Astrocyte (in vitro differentiated cells and primary cell): ENCODE measurements at regions not wholly inside any gene's neighbourhood (a gene's known extent, or its start where the extent isn't known, plus 50 kb on each side); places are given as distances from the start of the nearest gene placed in this dataset.

Experiments
- DNase-seq: peaks from one replicate; pipeline ENCODE4 v3.0.0-alpha.2; 2010; ENCODE audit warnings: low read depth
- FAIRE-seq: peaks from 2 replicates; lab custom pipeline; 2011; peaks lifted over from hg19 to GRCh38; lab: Jason Lieb, UNC
- H2AFZ ChIP-seq: 2 replicates; pipeline ENCODE4 v1.6.0; 2012; ENCODE audit warnings: low read depth, low read length, inconsistent platforms
- H3K27ac ChIP-seq: 2 replicates; pipeline ENCODE4 v1.5.1; 2011; ENCODE audit warnings: low read depth, low read length, inconsistent platforms
- H3K27me3 ChIP-seq: 2 replicates; pipeline ENCODE4 v1.6.0; 2011; ENCODE audit warnings: low read length, inconsistent platforms; ENCODE audit not compliant: insufficient read depth
- H3K36me3 ChIP-seq: 2 replicates; pipeline ENCODE4 v1.5.1; 2011; ENCODE audit warnings: low read length, inconsistent platforms; ENCODE audit not compliant: insufficient read depth
- H3K4me1 ChIP-seq: 2 replicates; pipeline ENCODE4 v1.5.1; 2011; ENCODE audit warnings: low read length, inconsistent platforms; ENCODE audit not compliant: insufficient read depth
- H3K4me2 ChIP-seq: 2 replicates; pipeline ENCODE4 v1.6.0; 2012; ENCODE audit warnings: low read length, inconsistent platforms
- H3K4me3 ChIP-seq: 2 replicates; pipeline ENCODE4 v1.5.1; 2011; ENCODE audit warnings: low read depth, mild to moderate bottlenecking, low read length, inconsistent platforms; ENCODE audit not compliant: insufficient read depth
- H3K79me2 ChIP-seq: 2 replicates; pipeline ENCODE4 v1.6.0; 2012; ENCODE audit warnings: mild to moderate bottlenecking, low read length, inconsistent platforms; ENCODE audit not compliant: insufficient read depth
- H3K9ac ChIP-seq: 2 replicates; pipeline ENCODE4 v1.6.0; 2012; ENCODE audit warnings: mild to moderate bottlenecking, low read length, inconsistent platforms
- H3K9me3 ChIP-seq: 2 replicates; pipeline ENCODE4 v1.5.1; 2012; ENCODE audit warnings: low read depth, mild to moderate bottlenecking, low read length, inconsistent platforms; ENCODE audit not compliant: insufficient read depth
- H4K20me1 ChIP-seq: 2 replicates; pipeline ENCODE4 v1.6.0; 2012; ENCODE audit warnings: low read length, inconsistent platforms; ENCODE audit not compliant: insufficient read depth
- H3K27ac Mint-ChIP-seq: one replicate; pipeline ENCODE4 v1.8.0; 2021; ENCODE audit warnings: mild to moderate bottlenecking, mixed read lengths; ENCODE audit not compliant: unreplicated experiment
- H3K27me3 Mint-ChIP-seq: one replicate; pipeline ENCODE4 v1.8.0; 2021; ENCODE audit warnings: low read depth, mixed read lengths; ENCODE audit not compliant: unreplicated experiment
- H3K36me3 Mint-ChIP-seq: one replicate; pipeline ENCODE4 v1.8.0; 2021; ENCODE audit warnings: low read depth, mixed read lengths; ENCODE audit not compliant: unreplicated experiment
- H3K4me1 Mint-ChIP-seq: one replicate; pipeline ENCODE4 v1.8.0; 2021; ENCODE audit warnings: low read depth, mixed read lengths; ENCODE audit not compliant: unreplicated experiment
- H3K4me3 Mint-ChIP-seq: one replicate; pipeline ENCODE4 v1.8.0; 2021; ENCODE audit warnings: mild to moderate bottlenecking, moderate library complexity, mixed read lengths; ENCODE audit not compliant: unreplicated experiment
- H3K9me3 Mint-ChIP-seq: one replicate; pipeline ENCODE4 v1.8.0; 2021; ENCODE audit warnings: mild to moderate bottlenecking, mixed read lengths; ENCODE audit not compliant: unreplicated experiment
- EZH2 ChIP-seq: IDR thresholded peaks from 2 replicates; pipeline ENCODE4 v1.6.1; 2012; ENCODE audit warnings: mild to moderate bottlenecking, low read length, inconsistent platforms; ENCODE audit not compliant: insufficient read depth
- TF ChIP-seq, protein P1 (sequence below): IDR thresholded peaks from 2 replicates; pipeline ENCODE4 v1.5.1; 2011; ENCODE audit warnings: low read depth, mild to moderate bottlenecking, inconsistent platforms, low read length, moderate library complexity; ENCODE audit not compliant: insufficient read depth

DNA sequence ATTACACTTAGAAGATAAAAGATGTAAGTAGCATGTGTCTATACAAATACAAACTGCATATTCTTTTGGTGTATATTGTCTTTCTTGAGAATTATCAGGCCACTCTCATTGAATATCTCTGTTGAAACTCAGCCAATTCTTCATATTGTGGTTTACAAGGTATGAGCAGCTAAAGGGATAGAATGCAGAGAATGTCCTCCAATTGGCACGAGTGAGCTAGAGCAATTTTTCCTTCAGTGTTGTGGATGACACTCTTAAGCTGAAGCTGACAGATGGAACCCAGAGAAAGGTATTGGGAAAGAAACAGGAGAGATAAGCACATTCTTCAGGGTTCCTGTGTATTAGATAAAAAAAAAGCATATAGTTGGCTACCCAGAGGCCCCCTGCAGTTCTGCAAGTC is 453.1 kb downstream of the EPHA3 start:
- H3K36me3 ChIP-seq: no peaks in the 10 kb centered on the region
- H3K27ac ChIP-seq: no peak overlapping the region
- H3K4me3 Mint-ChIP-seq: no peak overlapping the region
- H3K9me3 Mint-ChIP-seq: peaks cover 1% of the 10 kb centered on the region
- H2AFZ ChIP-seq: no peak overlapping the region
- no peak overlapping the region for H3K9ac ChIP-seq
- peaks cover 15% of the 10 kb centered on the region for H3K4me1 Mint-ChIP-seq
- H3K27me3 ChIP-seq: no peaks in the 10 kb centered on the region
- H3K4me2 ChIP-seq: no peak overlapping the region
- H3K9me3 ChIP-seq: no peaks in the 10 kb centered on the region
- no peak overlapping the region for H3K4me3 ChIP-seq
- no peaks in the 10 kb centered on the region for H3K79me2 ChIP-seq
- H3K4me1 ChIP-seq: peaks cover 5% of the 10 kb centered on the region
- DNase-seq (peak; percentile 92), FAIRE-seq (no peak)
- H4K20me1 ChIP-seq: no peaks in the 10 kb centered on the region
- H3K36me3 Mint-ChIP-seq: no peaks in the 10 kb centered on the region
- TF ChIP-seq, protein P1, sequence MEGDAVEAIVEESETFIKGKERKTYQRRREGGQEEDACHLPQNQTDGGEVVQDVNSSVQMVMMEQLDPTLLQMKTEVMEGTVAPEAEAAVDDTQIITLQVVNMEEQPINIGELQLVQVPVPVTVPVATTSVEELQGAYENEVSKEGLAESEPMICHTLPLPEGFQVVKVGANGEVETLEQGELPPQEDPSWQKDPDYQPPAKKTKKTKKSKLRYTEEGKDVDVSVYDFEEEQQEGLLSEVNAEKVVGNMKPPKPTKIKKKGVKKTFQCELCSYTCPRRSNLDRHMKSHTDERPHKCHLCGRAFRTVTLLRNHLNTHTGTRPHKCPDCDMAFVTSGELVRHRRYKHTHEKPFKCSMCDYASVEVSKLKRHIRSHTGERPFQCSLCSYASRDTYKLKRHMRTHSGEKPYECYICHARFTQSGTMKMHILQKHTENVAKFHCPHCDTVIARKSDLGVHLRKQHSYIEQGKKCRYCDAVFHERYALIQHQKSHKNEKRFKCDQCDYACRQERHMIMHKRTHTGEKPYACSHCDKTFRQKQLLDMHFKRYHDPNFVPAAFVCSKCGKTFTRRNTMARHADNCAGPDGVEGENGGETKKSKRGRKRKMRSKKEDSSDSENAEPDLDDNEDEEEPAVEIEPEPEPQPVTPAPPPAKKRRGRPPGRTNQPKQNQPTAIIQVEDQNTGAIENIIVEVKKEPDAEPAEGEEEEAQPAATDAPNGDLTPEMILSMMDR: no peak
- TF ChIP-seq EZH2: no peak
- peak overlapping the region; percentile 56 for H3K27ac Mint-ChIP-seq
- H3K27me3 Mint-ChIP-seq: no peaks in the 10 kb centered on the region

DNA sequence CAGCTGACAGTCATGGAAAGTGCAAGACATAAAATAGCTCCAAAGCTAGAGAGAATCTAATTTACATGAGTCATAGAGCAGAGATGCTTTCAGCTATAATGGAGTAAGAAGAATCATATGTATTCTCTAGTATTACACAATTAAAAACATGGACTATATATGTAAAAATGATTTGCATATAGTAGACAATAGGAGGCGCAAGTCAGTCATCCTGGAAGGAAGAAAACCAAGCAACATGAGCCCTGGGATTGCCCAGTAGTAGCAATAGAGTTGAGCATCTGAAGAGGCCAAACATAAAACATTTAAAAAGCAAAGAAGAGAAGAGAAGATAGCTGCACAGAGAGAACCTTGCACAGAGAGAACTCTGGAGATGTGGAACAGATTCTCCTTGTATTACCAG is 455.0 kb downstream of the EPHA3 start:
- FAIRE-seq (no peak), DNase-seq (no peak)
- Histone ChIP-seq H3K27me3 (no peaks in the 10 kb centered on the region), H3K9ac (no peak overlapping the region), H3K4me2 (no peak overlapping the region), H2AFZ (no peak overlapping the region), H3K4me3 (no peak overlapping the region), H3K9me3 (no peaks in the 10 kb centered on the region), H3K36me3 (no peaks in the 10 kb centered on the region), H4K20me1 (no peaks in the 10 kb centered on the region), H3K27ac (no peak overlapping the region), H3K4me1 (peaks cover 5% of the 10 kb centered on the region), H3K79me2 (no peaks in the 10 kb centered on the region)
- TF ChIP-seq EZH2: no peak
- TF ChIP-seq, protein P1: no peak
- Mint-ChIP-seq H3K4me1 (peaks cover 15% of the 10 kb centered on the region), H3K36me3 (no peaks in the 10 kb centered on the region), H3K27ac (no peak overlapping the region), H3K4me3 (no peak overlapping the region), H3K9me3 (peaks cover 1% of the 10 kb centered on the region), H3K27me3 (no peaks in the 10 kb centered on the region)

DNA sequence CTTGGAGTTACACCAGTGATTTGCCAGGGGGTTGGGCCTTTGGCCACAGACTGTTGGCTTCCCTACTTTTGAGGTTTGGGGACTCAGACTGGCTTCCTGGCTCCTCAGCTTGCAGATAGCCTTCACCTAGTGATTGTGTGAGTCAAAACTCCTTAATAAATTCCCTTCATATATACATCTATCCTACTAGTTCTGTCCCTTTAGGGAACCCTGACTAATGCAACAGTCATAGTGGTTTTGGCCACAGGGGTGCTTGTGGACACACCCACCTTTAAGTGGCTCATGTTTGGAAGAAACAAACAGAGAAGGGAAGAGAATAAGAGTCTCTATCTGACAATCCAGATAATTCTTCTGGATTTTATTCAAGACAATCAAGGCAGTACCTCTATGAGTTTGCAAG is 457.7 kb downstream of the EPHA3 start:
- FAIRE-seq (no peak), DNase-seq (peak; percentile 55)
- H3K36me3 ChIP-seq: no peaks in the 10 kb centered on the region
- no peak overlapping the region for H3K27ac ChIP-seq
- H3K9ac ChIP-seq: no peak overlapping the region
- Mint-ChIP-seq H3K27ac (no peak overlapping the region), H3K27me3 (no peaks in the 10 kb centered on the region), H3K4me3 (no peak overlapping the region), H3K4me1 (peaks cover 8% of the 10 kb centered on the region), H3K9me3 (peaks cover 2% of the 10 kb centered on the region), H3K36me3 (no peaks in the 10 kb centered on the region)
- no peaks in the 10 kb centered on the region for H4K20me1 ChIP-seq
- no peak overlapping the region for H2AFZ ChIP-seq
- no peaks in the 10 kb centered on the region for H3K79me2 ChIP-seq
- H3K4me3 ChIP-seq: no peak overlapping the region
- peaks cover 5% of the 10 kb centered on the region for H3K4me1 ChIP-seq
- TF ChIP-seq, protein P1: no peak
- no peak for TF ChIP-seq EZH2
- H3K9me3 ChIP-seq: no peaks in the 10 kb centered on the region
- H3K4me2 ChIP-seq: peak overlapping the region; percentile 35
- H3K27me3 ChIP-seq: no peaks in the 10 kb centered on the region
